CD4-positive, alpha-beta T cell (primary cell): ENCODE measurements at regions not wholly inside any gene's neighbourhood (a gene's known extent, or its start where the extent isn't known, plus 50 kb on each side); places are given as distances from the start of the nearest gene placed in this dataset.

Source experiments
- ATAC-seq: fragments of 200-7000 bp; cut with Tn5 transposase; one replicate; pipeline ENCODE4 v1.10.0; 2022; ENCODE audit warnings: mild to moderate bottlenecking; ENCODE audit not compliant: poor library complexity
- CTCF ChIA-PET: fragments of 350-600 bp; sonication (Branson Sonifier 250); formaldehyde crosslinking; loops from one replicate; lab custom pipeline; 2021; ENCODE audit warnings: antibody characterized with exemption, inconsistent platforms; lab: Charles Lee
- POLR2A ChIA-PET: fragments of 350-600 bp; sonication (Branson Sonifier 250); formaldehyde crosslinking; loops from one replicate; lab custom pipeline; 2021; ENCODE audit warnings: antibody characterized with exemption, inconsistent platforms; lab: Charles Lee
- DNase-seq, 14 experiments: peaks; one replicate each; pipeline ENCODE4 v3.0.0-alpha.2; 2013 to 2020; ENCODE audit warnings: mixed read lengths in 2 of 14
- H3K27ac ChIP-seq, 2 donors: one replicate each; pipeline versions ENCODE4 v1.5.1 to v1.7.0; 2013; ENCODE audit warnings: low read length in 2 of 2, low read depth in 1 of 2, mild to moderate bottlenecking in 1 of 2
- H3K27me3 ChIP-seq, 2 experiments: 1 replicate in 1 of 2; 2 replicates in 1 of 2; pipeline versions ENCODE4 v1.6.1 to v1.7.0; 2013; ENCODE audit warnings: low read length in 2 of 2, control low read depth in 1 of 2, mild to moderate bottlenecking in 1 of 2, moderate library complexity in 1 of 2; ENCODE audit not compliant: insufficient read depth in 2 of 2, control insufficient read depth in 1 of 2
- H3K36me3 ChIP-seq: one replicate; pipeline ENCODE4 v1.6.1; 2013; ENCODE audit warnings: low read length, control low read depth; ENCODE audit not compliant: insufficient read depth
- H3K4me1 ChIP-seq: one replicate; pipeline ENCODE4 v1.6.1; 2013; ENCODE audit warnings: low read length, control low read depth; ENCODE audit not compliant: insufficient read depth
- H3K4me3 ChIP-seq: one replicate; pipeline ENCODE4 v1.5.1; 2013; ENCODE audit warnings: mild to moderate bottlenecking, low read length, moderate library complexity
- H3K9me3 ChIP-seq, 2 experiments: 1 replicate in 1 of 2; 2 replicates in 1 of 2; pipeline versions ENCODE4 v1.6.1 to v1.7.0; 2013; ENCODE audit warnings: low read length in 2 of 2, mild to moderate bottlenecking in 2 of 2, control low read depth in 1 of 2, moderate library complexity in 1 of 2; ENCODE audit not compliant: control insufficient read depth in 1 of 2, insufficient read depth in 1 of 2
- H3K27ac Mint-ChIP-seq: one replicate; pipeline ENCODE4 v1.8.0; 2020; ENCODE audit warnings: mixed read lengths
- H3K27me3 Mint-ChIP-seq: one replicate; pipeline ENCODE4 v1.8.0; 2021; ENCODE audit warnings: mixed read lengths
- H3K36me3 Mint-ChIP-seq: one replicate; pipeline ENCODE4 v1.8.0; 2021; ENCODE audit warnings: low read depth, mixed read lengths
- H3K4me1 Mint-ChIP-seq: one replicate; pipeline ENCODE4 v1.8.0; 2021; ENCODE audit warnings: low read depth, mixed read lengths
- H3K4me3 Mint-ChIP-seq: one replicate; pipeline ENCODE4 v1.8.0; 2020; ENCODE audit warnings: mild to moderate bottlenecking, mixed read lengths
- H3K9me3 Mint-ChIP-seq: one replicate; pipeline ENCODE4 v1.8.0; 2020; ENCODE audit warnings: mixed read lengths
- CTCF ChIP-seq: fragments of 200-600 bp; IDR thresholded peaks from one replicate; pipeline ENCODE4 v1.8.0; 2022; ENCODE audit warnings: antibody characterized with exemption, mild to moderate bottlenecking
- intact Hi-C, 2 experiments: fragments of 100-400 bp; cut with DNase I in 1 of 2; cut with micrococcal nuclease in 1 of 2; formaldehyde crosslinking; loops; one replicate each; pipeline versions ENCODE4 v1.15.1 to v1.9.0; 2023 to 2025; cut with DNase I, micrococcal nuclease

DNA sequence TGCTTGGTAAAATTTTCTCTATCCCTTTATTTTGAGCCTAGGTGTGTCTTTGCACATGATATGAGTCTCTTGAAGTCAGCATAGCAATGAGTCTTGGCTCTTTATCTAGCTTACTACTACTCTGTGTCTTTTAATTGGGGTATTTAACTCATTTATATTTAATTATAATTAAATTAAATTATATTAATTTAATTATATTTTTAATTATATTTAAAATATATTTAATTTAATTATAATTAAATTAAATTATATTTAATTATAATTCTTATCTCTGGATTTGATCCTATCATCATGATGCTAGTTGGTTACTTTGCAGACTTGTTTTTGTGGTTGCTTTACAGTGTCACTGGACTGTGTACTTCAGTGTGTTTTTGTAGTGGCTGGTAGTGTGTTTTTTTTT is 201.2 kb upstream of the ITM2A start:
- Histone ChIP-seq H3K9me3 (no peaks in the 10 kb centered on the region), H3K4me3 (no peak overlapping the region), H3K27me3 (no peaks in the 10 kb centered on the region), H3K36me3 (no peaks in the 10 kb centered on the region), H3K27ac (no peak overlapping the region), H3K4me1 (no peaks in the 10 kb centered on the region)
- intact Hi-C loops: no loop called here
- ChIA-PET CTCF (no interaction called here), POLR2A (no interaction called here)
- H3K36me3 Mint-ChIP-seq: no peaks in the 10 kb centered on the region
- H3K27me3 Mint-ChIP-seq: peaks cover 6% of the 10 kb centered on the region
- no peak overlapping the region for H3K27ac Mint-ChIP-seq
- no peak for TF ChIP-seq CTCF
- H3K9me3 Mint-ChIP-seq: peaks cover 10% of the 10 kb centered on the region
- DNase-seq (no peak), ATAC-seq (no peak)
- H3K4me3 Mint-ChIP-seq: no peak overlapping the region
- H3K4me1 Mint-ChIP-seq: no peaks in the 10 kb centered on the region

- TF ChIP-seq CTCF: no peak
Observed at GRCh38 chrX:79564362-79564761, 197.2 kb upstream of the ITM2A start.

DNA sequence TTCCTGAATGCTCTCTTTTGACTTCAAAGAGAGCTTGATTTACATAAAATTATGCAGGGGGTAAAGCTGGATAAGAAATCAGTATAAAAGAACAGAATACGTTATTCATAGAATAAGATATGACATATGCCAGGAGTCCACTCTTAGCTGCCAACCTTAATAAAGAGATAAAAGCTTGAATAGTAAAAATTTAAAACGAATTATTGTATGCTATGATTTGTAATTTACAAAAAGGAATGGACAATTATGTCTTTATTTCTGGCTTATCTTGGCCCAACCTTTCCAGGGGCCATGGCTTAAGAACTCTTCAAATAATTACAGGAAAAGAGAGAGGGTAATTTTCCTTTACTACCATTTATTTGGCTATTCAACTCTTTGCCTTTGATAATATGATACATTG is 192.2 kb upstream of the ITM2A start:
- no peak overlapping the region for H3K4me3 ChIP-seq
- intact Hi-C loops: no loop called here
- no peak for DNase-seq
- Mint-ChIP-seq H3K9me3 (no peaks in the 10 kb centered on the region), H3K27ac (no peak overlapping the region), H3K4me1 (no peaks in the 10 kb centered on the region), H3K36me3 (no peaks in the 10 kb centered on the region), H3K27me3 (peaks cover 6% of the 10 kb centered on the region), H3K4me3 (no peak overlapping the region)
- ChIA-PET CTCF (interaction anchor here (1.3 kb wide), 1 partner anchor 8 kb away, joined by 3 read pairs; no protein-coding TSS in a partner anchor), POLR2A (no interaction called here)
- no peak overlapping the region for H3K27ac ChIP-seq
- no peaks in the 10 kb centered on the region for H3K9me3 ChIP-seq
- no peaks in the 10 kb centered on the region for H3K36me3 ChIP-seq
- ATAC-seq: no peak
- TF ChIP-seq CTCF: no peak
- H3K27me3 ChIP-seq: no peaks in the 10 kb centered on the region
- H3K4me1 ChIP-seq: no peaks in the 10 kb centered on the region

More at GRCh38 chrX:79564362-79564761, 197.2 kb upstream of the ITM2A start:
- Histone ChIP-seq H3K9me3 (no peaks in the 10 kb centered on the region), H3K36me3 (no peaks in the 10 kb centered on the region), H3K4me1 (no peaks in the 10 kb centered on the region), H3K4me3 (no peak overlapping the region), H3K27ac (no peak overlapping the region), H3K27me3 (no peaks in the 10 kb centered on the region)
- ATAC-seq (no peak), DNase-seq (no peak)
- no peaks in the 10 kb centered on the region for H3K4me1 Mint-ChIP-seq
- intact Hi-C loops: no loop called here
- H3K27ac Mint-ChIP-seq: no peak overlapping the region
- CTCF ChIA-PET: no interaction called here
- peaks cover 10% of the 10 kb centered on the region for H3K9me3 Mint-ChIP-seq
- POLR2A ChIA-PET: no interaction called here
- H3K4me3 Mint-ChIP-seq: no peak overlapping the region
- H3K27me3 Mint-ChIP-seq: peaks cover 12% of the 10 kb centered on the region
- no peaks in the 10 kb centered on the region for H3K36me3 Mint-ChIP-seq
